ENCODE measurements at regions not wholly inside any gene's neighbourhood (a gene's known extent, or its start where the extent isn't known, plus 50 kb on each side); places are given as distances from the start of the nearest gene placed in this dataset.
"Not testable (repeated sequence)": the region's sequence is repeated elsewhere in the genome, so short reads cannot be mapped to it uniquely, and the experiment has no call there.

DNA sequence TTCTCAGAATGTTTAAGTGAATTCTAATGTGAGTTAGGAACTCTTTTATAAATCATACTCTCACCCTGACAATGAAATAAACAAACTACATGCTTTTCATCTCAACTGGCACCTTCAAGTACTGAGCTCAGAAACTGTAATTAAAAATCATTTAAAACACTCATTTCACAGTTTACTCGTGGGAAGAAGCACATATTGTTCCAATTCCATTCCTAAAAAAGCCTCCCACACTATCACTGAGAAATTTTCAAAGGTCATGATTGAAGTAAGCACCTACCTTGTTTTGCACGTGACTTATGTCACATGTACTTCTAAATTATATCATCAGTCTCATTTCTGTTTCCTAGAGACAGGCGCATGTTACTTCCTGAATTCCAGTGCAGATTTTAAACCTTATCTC, 678.1 kb upstream of the SLC8A1 start:
- DNase-seq (ENCODE audit: low read depth in 4 of 4, low spot score in 3 of 4), result no peak

DNA sequence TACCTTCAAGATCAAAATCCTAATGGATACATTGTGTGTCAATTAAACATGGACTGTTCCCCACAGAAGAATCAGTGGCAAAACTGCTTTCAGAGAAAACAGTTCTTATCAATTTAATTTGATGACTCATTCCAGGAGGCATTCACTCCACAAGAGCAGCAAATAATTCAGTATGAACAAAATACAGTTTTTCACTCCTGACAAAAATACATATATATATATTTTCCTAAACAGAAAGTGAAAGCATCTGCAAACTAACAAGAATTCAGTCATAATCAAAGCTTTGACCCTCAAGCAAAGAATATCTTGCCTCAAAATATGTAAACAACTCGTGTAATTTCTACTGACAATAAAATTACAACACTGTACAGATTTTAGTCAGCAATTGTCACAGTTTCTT, 685.1 kb upstream of the SLC8A1 start:
- DNase-seq (ENCODE audit: low read depth in 4 of 4, low spot score in 3 of 4), result no peak

DNA sequence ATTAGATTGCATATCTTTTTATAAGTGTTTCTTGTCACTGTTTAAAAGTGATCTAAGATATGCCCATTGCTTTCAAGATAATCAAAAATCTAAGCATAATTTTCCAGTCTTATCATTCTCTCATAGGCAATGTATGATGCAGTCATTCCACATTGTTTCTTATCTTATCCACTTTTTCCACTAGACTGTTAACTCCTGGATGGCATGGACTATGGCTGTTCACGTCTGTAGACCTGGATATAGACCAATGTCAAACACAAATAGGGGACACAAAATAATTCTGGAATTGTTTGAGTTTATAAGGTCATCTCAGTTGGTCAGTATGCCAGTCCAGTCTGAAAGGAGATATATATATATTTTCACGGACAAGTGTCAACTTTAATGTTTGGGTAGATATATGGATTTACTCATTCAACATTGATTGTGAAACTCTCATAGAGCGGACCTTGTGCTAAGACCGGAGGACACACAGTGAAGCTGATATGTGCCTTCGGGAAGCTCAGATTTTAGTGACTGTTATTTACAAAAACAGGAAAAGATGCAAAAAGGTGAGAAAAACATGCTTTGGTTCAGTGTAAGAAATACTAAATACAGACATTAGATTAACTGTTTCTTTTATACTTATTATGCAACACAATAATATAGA, 689.4 kb upstream of the SLC8A1 start:
- DNase-seq (ENCODE audit: low read depth in 4 of 4, low spot score in 3 of 4), result no peak

DNA sequence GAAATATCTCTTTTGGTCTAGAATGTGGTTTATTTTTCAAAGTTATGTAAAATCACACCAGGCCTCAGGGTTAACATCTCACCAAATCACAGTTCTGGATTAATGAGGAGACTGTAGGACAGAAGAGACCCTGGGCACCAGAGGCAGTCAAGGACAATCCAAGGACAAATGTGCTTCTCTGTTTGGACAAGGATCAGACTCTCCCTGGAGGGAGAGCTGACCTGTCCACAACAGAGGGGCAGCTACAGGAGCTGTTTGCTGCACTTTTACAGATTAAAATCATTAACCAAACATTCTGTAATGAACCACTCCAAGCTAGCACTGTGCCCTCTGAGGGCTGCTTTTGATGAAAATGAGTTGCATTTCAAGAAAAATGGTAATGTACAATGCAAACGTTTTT, 690.6 kb upstream of the SLC8A1 start:
- no peak for DNase-seq (ENCODE audit: low read depth in 4 of 4, low spot score in 3 of 4)

DNA sequence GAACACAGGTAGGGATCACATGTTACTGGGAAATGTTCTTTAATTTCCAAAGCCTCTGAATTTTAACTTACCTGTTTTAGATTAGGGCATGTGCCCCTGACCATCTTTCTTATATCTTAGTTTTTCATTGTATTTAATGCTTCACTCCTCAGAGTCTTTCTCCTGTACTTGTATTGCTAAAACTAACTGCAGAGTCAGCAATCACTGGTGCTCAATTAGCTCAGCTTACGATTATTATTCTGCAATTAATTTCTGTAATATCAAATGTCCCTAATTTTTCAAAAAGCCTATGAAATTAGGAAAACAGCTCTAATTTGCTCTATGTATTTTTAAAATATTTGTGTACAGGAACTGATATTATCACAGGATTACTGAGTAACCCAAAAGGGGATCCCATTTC, 693.2 kb upstream of the SLC8A1 start:
- DNase-seq (ENCODE audit: low read depth in 4 of 4, low spot score in 3 of 4), result no peak

DNA sequence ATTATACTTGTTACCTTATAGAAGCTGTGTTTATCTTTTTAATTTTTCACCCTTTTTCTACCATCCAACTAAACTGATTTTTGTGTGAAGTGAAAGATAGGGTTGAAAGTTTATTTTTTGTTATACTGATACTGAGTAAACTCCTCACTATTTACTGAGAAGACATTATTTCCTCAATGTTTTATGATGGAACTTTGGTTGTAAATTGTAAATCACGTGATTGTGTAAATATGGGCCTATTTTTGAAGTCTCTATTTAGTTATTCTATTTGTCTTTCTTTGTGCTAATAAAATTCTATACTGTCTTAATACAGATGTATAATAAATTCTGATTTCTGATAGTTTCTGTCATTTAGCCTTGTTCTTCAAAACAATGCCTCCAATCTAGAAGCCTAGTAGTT, 697.2 kb upstream of the SLC8A1 start:
- DNase-seq (ENCODE audit: low read depth in 4 of 4, low spot score in 3 of 4), result no peak

DNA sequence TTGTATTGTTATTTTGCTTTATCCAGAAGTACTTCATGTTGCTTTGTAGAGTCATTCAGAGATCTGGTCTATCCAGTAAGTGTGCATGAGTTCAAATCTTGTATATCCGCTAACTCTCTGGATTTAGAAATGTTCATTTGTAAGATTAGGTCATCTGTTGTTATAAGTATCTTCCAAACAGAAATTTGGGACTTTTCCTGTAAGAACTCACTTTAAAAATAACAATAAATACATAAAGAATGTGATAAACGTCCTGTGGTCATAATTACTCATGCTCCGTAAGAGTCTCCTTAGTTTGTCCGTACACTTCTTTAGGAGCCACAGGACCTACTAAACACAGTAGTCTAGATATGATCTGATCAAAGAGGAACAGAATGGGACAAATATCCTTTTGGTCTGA, 699.9 kb upstream of the SLC8A1 start:
- DNase-seq (ENCODE audit: low read depth in 4 of 4, low spot score in 3 of 4), result no peak

DNA sequence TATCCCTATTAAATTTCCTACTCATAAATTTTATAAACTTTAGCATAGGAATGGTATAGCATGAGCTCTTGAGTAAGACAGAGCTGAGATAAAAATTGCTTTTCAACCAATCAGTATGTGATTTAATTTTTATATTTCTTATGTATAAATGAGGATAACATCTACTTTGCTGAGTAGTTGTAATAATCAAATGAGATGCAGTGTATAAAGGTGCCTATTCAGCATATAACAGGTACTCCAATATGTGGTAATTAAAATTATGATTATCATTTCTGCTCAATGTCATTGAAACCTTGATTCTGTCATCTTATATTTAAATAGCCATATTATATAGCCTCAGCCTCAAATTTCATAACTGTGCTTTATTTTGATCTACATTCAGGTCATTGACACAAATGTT, 700.4 kb upstream of the SLC8A1 start:
- DNase-seq (ENCODE audit: low read depth in 4 of 4, low spot score in 3 of 4), result no peak

- no peak for DNase-seq (ENCODE audit: low read depth in 4 of 4, low spot score in 3 of 4)
Observed at GRCh38 chr2:41160439-41160838, 708.5 kb upstream of the SLC8A1 start.

DNA sequence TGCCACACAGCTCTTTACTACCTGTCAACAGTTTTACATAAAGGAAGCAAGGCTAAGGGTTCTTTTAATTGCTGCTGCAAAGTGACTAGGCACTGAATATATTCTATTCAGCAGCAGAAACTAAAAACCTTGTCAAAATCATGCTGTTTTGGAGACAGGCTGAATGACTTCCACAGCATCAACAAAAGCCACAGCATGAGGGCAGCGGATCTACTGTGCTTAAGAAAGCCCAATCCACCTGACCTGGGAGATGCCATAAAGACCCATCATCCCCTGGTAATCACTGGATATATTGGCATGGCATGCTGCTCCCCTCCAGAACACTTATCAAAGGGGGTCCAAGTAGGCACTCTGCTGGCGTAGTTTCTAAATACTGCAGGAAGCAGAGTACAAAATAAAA, 715.1 kb upstream of the SLC8A1 start:
- no peak for DNase-seq (ENCODE audit: low read depth in 4 of 4, low spot score in 3 of 4)

DNA sequence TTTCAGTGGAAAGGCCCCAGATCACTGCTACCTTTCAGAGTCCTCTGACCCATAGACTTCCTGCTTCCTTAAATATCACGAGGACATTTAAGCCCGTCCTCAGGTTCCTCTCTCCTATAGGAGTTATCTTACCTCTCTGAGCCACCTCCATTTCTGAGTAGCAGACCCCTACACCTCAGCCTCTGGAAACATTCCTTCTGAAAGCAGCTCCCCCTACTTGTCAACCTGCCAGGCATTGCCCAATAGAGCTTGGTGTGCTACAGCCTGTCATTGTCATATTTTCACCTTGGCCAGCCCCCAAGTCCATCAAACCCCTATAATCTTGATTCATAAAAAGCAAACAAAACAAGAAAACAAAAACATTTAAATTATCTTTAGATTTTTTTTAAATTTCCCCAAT, 717.9 kb upstream of the SLC8A1 start:
- no peak for DNase-seq (ENCODE audit: low read depth in 4 of 4, low spot score in 3 of 4)

DNA sequence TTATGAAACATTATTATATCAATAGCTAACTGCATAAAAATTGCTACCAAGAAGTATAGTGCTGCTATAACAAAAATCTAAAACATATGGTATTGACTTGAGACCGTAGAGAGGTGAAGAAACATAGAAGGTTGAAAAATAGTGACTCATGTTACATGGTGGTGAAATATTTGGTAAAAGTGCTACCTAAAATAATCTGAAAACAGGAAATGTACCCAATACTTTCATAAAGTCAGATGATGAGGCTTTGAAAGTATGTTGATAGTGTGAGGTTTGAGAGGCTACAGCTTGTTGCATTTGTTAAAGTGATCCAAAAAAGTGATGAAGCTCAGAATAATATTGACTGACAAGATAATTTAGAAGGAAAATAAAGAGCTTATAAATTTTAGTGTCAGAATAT, 718.7 kb upstream of the SLC8A1 start:
- DNase-seq (ENCODE audit: low read depth in 4 of 4, low spot score in 3 of 4), result no peak

DNA sequence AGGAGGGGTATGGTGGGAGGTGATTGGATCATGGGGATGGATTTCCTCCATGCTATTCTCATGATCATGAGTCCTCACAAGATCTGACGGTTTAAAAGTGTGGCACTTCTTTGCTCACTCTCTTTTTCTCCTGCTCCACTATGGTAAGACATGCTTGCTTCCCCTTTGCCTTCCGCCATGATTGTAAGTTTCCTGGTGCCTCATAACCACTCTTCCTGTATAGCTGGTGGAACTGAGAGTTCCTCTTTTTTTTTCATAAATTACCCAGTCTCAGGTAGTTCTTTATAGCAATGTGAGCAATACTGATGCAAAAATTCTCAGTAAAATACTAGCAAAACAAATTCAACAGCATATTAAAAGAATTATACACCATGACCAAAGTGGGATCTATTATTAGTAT, 728.5 kb upstream of the SLC8A1 start:
- no peak for DNase-seq (ENCODE audit: low read depth in 4 of 4, low spot score in 3 of 4)

- DNase-seq (ENCODE audit: low read depth in 4 of 4, low spot score in 3 of 4), result no peak
Observed at GRCh38 chr2:41182961-41183360, 731.1 kb upstream of the SLC8A1 start.

DNA sequence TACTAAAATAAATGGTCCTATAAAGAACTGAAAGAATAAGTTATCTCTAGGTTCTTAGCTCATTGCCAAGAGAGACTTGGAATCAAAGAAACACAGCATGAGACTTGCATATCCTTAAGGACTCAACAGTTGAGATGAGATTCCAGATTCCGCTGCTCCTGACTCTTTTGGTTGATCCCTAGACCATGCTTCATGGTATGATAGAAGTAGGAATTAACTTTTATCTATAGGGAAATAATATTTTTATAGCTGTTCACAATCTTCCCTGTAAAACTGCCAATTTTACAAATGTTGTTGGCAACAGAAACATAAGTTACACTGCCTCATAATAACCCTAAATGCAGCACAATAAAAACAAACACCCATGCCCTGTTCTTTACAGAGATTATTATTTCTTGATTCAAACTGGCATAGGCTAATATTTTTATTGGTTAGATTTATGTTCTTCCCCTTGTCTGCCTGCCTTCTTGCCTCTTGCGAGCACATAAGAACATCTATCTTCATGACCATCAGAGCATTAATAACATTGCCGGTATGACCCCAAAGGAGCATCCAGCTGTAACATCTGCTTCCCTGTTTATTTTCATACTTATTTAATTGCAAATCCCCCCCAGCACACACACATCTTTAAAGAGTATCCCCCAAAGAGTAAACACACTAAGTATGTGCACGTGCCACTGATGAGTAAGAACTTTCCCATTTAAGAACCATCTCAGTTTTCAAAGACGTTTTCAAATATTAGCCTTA, 735.7 kb upstream of the SLC8A1 start:
- peak in 1 of 4 donors; percentile 16 for DNase-seq (ENCODE audit: low read depth in 4 of 4, low spot score in 3 of 4)

- peak in 3 of 4 donors; percentile 9 to 31 (median 29) for DNase-seq (ENCODE audit: low read depth in 4 of 4, low spot score in 3 of 4)
Observed at GRCh38 chr2:41194230-41194629, 742.3 kb upstream of the SLC8A1 start.

DNA sequence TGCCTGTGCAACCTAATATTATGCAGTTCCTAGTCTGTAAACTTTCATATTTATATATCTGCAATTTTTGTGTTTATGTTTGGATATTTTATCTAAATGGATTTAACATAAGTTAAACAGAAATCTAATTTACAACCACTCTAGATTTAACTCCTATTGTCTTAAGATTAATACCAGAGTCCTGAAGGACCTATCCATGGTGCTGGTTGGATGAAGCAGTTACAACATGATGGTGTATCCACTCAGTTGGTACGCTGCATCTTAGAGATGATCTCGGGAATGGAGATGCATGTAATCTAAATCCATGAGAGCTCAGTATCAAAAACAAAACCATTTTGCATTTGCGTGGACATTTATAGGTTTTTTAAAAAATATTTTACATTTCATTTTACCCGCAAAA, 745.9 kb upstream of the SLC8A1 start:
- no peak for DNase-seq (ENCODE audit: low read depth in 4 of 4, low spot score in 3 of 4)

GRCh38 chr2:41199334-41199733, 747.4 kb upstream of the SLC8A1 start:
- DNase-seq (ENCODE audit: low read depth in 4 of 4, low spot score in 3 of 4), result no peak

DNA sequence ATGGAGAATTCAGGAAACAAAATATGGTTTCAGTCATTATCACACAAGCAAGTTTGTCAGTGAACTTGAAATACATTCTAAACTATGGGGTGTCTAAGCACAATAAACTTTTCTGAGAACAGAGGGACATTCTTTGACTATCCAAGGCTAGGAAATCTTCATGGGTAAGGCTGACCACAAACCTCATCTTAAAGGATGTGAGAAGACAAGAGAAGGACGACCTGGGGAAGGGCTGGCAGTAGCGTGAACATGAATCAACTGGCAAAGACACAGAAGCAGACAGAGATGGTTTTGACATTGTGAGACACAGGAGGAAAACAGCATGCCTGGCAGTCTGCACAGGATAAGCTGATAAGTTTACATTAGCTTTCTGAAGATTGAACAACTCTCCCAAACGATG, 752.4 kb upstream of the SLC8A1 start:
- DNase-seq (ENCODE audit: low read depth in 4 of 4, low spot score in 3 of 4), result no peak

GRCh38 chr2:41206004-41206403, 754.1 kb upstream of the SLC8A1 start:
- DNase-seq (ENCODE audit: low read depth in 4 of 4, low spot score in 3 of 4), result peak in 2 of 4 donors; percentile 20 to 30

GRCh38 chr2:41207578-41207977, 755.7 kb upstream of the SLC8A1 start:
- DNase-seq (ENCODE audit: low read depth in 4 of 4, low spot score in 3 of 4), result no peak

DNA sequence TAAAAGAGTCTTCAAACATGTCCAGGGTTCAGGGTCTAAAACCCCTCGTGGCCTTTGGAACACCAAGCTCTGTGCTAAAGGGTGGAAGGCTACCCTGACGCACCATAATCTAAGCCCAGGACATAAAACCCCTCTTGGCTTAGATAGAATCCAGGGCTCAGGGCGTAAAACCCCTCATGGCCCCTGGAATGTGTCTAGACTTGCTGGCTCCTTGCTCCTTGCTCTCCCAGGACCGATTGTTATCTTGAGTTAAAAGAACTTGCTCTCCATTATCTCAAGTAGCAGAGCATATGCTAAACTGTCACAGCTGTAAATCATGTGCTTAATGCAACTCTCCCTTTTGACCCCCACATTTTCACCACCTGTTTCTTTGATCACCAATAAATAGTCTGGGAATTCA, 758.1 kb upstream of the SLC8A1 start:
- DNase-seq (ENCODE audit: low read depth in 4 of 4, low spot score in 3 of 4), result not testable (repeated sequence)

DNA sequence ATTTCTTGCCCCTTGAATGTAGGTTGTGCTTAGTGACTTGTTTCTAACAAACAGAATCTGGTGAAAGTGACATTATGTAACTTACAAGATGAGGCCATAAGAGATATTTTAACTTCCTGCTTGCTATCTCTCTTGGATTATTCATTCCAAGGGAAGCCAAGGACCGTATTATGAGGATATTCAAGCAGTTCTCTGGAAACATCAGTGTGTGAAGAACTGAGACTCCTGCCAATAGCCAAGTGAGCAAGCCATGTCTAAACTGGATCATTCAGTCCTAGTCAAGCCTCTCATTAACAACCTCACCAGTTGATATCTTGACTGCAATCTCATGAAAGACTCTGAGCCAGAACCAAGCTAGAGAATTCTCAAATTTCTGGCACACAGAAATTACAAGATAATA, 765.1 kb upstream of the SLC8A1 start:
- no peak for DNase-seq (ENCODE audit: low read depth in 4 of 4, low spot score in 3 of 4)
